ENCODE measurements at regions not wholly inside any gene's neighbourhood (a gene's known extent, or its start where the extent isn't known, plus 50 kb on each side); places are given as distances from the start of the nearest gene placed in this dataset.

DNA sequence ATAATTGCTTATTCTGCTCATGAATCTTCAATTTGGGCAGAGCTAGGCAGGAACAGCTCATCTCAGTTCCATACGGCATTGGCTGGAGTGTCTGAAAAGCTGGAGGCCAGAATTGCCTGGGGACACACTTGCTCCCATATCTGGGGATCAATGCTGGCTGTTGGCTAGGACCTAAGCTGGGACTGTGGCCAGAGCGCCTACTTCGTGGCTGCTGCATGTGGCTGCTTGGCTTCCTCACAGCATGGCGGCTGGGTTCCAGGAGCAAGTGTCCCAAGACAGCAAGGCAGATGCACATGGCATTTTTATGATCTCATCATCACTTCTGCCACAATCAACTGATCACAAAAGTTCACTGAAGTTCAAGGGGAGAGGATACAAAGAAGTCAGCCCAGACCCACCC is 200.2 kb downstream of the TTC8 start:
- no peak for DNase-seq

DNA sequence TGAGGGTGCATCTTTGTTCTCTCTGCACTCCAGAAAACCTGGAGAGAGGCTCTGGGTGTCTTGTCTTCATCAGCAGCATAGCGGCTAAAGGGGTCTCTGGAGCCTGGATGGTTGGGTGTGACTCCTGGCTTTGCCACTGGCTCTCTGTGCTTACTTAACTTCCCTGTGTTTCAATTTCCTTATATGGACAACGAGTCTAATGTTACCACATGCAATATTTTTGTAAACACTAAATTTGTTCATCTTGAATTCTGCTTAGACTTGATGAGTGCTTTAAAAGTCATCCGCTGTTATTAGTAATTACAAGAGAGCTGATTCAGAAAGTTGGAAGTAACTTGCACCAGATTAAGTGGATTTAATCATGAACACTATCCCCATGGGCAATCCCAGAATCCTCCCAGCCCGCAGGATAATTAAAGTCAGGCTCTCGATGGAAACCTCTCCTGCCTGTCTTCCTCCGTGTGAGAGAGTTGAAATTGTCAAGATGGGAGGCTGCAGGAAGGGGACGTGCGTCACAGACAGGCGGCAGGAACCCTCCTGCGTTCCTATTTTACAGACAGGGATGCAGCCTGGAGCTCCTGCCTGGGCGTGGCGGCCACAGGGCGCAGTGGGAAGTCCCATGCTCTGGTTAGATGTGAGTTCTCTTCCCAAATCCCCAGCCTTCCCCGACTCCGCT is 201.2 kb downstream of the TTC8 start:
- DNase-seq: no peak

DNA sequence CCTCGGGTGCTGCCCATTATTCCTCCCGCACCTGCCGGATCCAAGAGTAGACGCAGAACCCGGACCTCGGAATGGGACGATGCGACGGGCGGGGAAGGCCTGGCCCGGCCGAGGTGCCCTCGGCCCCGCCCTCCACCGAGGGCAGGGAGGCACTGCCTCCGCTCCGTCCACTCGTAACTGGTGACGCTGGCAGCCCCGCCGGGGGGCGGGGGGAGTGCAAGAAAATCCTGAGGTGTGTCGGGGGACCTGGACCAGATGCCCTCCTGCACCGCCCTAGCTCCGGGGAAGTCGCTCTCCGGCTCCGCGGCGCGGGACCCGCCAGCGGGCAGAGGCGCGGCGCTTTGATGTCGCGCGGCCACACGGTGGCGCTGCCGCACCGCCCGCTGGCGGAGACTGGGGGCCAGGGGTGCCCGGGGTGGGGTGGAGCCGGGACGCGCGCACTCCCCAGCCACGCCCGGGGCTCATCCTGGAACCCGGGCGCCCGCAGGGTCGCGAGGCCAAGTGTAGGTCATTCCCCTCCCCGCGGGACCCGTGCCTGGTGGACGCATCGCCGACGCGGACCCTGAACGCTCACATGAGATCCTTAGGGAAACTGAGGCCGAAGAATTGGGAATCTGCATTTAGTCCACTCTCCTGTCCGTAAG is 202.8 kb downstream of the TTC8 start:
- DNase-seq: peak; percentile 29

DNA sequence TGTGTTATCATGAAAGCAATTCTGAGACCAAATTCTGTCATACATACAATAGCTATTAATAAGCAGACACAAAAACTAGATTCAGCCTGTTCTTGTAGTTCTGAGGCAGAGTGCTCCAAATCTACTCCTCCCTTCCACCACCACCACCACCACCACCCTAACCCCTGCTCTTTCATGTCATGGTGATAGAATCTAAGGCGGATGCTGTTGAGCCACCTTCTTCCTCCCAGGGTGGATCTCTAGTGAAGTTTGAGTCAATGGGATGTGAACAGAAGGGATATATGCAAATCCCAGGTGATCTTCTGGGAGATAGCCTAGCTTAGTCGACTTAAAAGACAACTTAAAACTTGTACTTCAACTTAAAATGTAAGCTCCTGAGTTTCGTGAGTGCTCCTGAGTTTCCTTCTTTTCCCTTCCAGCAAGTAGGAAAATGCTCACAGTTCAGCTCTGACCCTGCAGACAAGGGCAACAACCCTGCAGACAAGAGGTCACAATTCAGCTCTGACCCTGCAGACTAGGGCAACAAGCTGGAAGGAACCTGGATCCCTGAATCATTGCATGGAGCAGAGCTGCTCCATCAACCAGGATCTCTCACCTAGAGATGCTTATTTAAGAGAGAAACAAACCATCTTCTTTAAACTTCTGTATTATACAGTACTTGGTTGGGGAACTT is 204.1 kb downstream of the TTC8 start:
- DNase-seq: no peak

DNA sequence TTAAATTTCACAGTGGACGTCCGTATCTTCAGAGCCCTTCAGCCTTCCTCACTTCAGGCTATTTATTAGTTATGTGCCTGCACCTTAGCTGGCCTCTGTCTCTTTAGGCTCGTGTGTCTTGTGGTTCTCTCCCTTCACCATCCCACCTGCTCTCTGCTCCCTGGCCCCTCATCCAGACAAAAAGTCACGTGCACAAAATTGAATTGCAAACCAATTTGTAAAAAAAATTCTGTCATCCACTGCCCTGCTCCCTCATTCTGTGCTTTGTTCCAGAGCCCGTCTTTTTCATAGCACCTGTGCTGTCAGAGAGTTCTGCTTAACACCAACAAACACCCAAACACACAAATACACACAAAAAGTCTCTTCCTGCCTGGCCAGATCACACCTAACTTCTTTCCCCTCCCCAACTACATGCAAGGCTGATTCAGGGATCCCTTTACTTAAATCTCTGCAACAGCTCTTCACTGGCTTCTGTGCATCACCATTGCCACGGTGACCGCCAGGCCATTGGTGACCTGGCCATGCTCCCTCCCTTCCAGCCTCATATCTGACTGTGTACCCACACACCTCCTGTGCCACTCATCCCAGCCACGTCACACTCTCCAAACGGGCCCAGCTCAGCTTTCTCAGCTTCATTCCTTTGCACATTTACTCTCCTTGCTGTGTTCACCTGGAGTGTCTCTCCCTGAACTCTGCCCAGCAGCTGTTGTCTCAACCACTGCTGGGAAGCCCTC is 205.7 kb downstream of the TTC8 start:
- no peak for DNase-seq

DNA sequence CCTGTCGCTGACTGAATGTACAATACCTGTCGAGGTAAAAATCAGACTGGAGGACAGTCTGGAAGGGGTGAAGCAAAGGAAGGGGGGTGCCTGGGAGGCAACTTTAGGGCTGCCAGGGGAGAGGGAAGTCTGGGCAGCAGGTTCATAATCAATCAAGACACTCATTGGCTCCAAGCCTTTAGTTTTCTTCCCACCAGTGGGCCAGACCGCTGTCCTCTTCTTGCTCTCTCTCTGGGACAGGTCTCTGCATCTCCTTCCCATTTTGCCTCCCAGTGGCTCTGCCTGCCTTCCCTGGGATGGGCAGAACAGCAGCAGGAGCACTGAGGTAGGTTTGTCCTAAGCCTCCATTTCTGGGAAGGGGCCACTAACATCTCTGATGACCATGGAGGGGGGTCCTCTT is 206.5 kb downstream of the TTC8 start:
- DNase-seq: no peak

DNA sequence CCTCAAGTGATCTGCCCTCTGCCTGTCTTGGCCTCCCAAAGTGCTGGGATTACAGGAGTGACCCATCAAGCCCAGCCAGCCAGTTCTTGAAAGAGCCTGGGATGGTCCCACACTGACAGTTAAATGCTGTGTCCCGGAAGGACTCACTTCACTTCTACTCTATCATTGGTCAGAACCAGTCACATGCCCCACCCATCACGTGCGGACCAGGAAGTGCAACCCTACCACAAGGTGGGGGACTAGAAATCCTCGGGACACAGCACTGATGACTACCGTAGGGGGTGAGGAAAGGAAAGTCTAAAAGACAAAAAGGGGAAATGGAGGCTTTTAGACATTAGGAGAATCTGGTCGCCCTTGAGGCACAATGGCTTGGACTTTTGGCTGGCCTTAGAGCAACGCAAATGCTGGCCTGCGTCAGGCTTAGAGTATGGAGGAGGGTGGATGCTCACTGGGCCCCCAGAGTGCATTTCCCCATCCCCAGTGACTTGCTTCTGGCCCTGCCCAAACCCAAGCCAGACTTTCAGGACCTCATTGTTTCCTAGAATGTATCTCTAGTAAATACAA is 207.7 kb downstream of the TTC8 start:
- no peak for DNase-seq

DNA sequence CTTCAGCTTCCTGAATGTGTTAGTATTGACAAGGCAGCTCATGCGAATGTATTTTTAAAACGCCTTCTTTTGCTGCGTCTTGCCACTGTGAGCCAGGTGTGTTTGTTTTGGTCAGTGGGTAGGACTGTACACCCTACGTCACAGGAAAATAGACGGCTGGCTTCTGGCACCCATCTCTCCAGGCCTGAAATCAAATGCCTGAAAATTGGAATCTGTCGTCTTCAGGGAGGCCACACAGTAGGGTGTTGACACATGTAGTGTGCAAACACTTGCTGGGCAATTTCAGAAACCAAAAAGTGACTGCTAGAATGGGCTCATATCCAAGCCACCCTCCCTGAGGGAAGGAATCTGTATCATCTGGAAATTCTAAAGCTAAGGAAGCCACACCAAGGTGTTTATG is 209.3 kb downstream of the TTC8 start:
- no peak for DNase-seq

DNA sequence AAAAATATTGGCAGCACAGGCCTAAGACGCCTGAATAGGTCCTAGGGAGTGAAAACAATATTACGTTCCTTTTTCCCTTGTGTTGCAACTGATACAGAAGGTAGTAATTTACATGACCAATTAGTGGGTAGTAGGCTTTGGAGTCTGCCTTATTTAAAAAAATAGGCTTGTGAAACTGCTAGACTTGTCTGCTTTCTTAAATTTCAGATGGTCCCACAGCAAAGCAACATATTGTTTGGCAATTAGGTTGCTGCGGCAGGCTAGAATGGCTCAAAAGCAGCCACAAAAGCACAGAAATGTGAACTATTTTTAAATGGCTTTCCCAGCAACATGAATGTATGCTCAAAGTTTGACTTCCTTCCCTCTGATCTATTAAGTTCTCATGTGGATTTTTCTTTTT is 211.9 kb downstream of the TTC8 start:
- no peak for DNase-seq

DNA sequence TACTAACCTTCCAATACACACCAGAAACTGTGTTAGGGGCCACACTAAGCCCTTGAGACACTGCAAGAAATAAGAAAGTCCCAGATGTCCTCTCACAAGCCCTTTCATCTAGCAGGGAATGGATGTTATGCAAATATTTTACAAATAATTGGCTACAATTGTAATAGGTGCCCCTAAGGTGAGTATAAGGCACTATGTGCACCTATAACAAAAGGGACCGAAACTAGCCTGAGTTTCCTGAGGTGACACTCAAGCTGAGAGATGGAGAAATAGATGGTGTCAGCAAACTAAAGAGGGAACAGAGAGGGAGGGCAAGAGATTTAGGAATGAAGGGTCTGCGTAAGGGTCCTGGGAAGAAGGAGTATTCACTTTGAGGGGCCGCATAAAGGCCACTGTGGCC is 212.6 kb downstream of the TTC8 start:
- no peak for DNase-seq

DNA sequence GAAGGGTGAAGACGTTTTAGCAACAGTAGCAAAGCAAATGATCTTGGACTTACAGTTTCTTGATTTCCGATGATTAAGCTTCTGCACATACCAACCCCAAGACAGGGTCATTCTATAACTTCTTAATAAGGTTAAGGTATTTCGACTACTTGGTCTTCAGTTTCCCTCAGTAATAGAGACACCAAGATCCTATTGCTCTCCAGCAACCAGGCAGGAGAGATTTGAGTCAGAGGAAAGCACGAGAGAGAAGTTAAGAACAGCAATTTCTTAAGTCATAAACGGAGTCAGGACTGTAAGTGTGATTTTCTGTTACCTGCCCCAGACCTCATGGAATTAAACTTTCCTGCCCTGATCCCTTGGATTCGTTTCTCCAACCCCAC is 215.6 kb downstream of the TTC8 start:
- DNase-seq: no peak

DNA sequence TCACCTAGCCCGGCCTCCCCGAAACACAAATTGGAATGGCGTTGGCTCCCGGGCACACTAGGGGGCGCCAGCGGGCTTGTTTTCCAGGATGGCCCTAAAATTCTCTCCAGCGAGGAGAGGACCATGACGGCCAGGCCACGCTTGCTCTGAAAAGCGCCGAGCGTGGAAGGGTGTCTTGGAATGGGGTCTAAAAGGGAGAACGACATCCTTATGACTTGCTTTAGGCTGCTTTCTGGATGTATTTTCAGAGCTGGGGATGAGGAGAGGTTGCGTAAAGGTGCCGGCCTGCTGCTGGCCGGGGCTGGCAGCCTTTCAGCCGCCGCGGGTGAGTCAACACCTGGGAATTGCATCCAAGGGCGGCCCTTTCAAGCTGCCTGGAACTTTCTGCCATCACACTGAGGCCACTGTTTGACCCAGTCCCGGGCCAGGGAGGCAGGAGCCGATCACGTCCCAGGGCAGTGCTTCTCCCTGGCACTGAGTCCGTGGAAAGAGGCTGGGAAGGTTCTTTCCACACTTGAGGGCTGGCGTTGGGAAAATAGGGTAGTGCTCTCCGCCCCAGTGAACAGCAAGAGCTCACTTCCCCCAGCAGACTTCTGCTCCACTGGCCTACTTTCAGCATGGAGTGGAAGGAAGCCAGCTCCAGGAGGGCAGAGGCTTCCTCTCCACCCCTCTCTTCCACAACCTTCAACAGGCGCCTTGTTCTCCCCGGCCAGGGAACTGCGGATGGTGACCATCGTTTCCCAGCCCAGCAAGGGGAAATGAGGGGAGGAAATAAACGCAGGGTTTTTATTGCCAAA is 216.2 kb downstream of the TTC8 start:
- DNase-seq: peak; percentile 79

DNA sequence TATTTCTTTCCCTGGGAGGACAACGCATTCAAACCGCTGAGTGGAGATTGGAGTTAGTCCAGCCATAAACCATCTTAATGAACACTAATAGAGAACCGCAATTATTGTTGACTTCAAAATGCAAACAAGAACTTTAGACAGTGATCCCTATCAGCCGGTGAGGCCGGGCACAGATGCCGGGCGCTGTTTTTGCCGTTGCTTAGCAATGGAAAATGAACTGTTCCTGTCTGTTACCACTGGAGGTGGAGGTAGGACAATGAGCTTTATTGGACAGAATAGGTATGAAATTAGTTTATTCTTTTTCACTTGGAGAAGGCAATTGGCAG is 216.8 kb downstream of the TTC8 start:
- peak; percentile 25 for DNase-seq

DNA sequence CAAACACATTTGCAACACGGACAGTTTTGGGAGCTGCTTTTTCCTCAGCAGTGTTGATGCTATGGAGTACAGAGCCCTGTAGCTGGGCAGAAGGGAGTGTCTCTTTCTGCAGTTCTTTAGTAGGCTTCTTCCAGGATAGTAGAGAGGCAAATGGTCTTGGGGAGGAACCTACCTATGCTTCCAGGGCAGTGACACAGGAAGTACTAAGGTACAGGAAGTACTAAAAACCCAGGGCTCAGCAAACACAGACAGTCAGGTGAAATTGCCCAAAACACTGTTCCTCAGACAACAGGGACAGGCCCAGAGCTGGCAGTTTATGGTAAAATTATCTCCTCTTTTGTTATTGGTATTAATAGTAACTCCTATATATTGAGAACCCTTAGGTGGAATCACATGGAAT is 217.6 kb downstream of the TTC8 start:
- DNase-seq: no peak

DNA sequence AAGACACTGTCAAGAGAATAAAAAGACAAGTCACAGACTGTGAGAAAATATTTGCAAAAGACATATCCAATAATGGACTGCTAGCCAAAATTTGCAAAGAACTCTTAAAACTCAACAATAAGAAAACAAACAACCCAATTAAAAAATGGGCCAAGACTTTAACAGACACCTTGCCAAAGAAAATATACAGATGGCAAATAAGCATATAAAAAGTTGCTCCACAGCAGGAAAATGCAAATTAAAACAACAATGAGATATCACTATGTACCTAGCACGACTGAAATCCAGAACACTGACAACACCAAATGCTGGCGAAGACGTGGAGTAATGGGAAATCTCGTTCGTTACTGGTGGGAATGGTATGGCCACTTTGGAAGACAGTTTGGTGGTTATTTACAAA is 228.9 kb downstream of the TTC8 start:
- no peak for DNase-seq

DNA sequence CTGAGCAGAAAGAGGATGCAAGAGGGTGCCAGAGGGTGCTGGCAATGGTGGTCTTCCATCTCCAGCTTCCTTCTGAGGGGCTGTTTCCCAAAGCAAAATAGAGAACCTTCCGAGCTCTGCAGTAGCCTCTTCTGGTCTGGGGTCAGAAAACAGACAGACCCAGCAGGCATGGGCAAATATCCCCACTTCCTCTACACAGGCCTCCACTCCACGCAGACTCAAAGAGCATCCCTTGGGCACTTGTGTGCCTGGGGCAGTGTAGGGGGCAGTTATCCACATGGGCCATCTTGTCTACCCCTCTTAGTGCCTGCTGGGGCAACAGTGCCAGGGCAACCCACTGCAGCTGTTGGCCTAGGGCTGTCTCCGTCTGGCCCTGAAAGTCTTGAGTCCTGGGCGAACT is 231.9 kb downstream of the TTC8 start:
- no peak for DNase-seq

DNA sequence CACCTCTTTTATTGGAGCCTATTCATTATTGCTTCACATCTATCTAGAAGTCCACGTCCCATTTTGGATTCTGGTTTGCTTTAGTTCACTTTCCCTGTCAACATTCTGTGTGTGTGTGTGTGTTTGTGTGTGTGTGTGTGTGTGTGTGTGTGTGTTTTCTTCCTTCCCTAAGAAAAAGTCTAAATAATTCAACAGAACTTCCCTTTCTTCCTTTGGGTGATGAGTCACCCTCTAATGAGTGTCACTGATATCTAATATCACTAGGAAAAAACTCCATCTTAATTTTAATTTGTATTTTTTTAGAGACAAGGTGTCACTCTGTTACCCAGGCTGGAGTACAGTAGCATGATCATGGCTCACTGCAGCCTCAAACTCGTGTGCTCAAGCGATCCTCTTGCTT is 234.2 kb downstream of the TTC8 start:
- DNase-seq: no peak

DNA sequence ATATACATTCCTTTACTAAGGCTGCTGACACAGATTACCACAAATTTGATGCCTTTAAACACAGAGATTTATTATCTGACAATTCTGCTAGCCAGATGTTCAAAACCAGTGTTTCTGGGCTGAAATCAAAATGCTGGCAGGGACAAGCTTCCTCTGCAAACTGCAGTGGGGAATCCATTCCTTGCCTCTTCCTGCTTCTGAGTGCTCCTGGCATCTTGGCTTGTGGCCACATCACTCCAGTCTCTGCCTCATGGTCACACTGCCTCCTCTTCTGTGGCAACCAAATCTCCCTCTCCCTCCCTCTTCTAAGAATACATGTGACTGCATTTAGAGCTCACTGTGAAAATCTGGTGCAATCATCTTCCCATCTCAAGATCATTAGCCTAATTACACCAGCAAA is 235.7 kb downstream of the TTC8 start:
- no peak for DNase-seq

DNA sequence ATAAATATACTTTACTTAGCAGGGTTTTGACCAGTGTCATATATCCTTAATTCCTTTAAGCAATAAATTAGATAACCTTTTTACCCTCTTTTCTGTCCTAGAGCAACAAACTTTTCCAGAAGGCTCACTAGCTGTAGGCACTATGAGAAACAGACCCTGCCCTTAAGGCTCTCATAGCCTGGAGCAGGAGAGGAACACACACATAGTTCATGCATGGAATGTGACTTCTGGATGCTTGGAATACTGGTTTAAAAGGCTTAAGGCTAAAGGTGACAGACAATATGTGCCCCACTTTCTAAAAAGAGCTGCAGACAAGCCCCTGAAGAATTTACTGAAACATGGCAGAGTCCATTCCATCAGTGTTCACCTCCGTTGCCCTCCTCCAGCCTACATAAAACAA is 237.2 kb downstream of the TTC8 start:
- DNase-seq: no peak

DNA sequence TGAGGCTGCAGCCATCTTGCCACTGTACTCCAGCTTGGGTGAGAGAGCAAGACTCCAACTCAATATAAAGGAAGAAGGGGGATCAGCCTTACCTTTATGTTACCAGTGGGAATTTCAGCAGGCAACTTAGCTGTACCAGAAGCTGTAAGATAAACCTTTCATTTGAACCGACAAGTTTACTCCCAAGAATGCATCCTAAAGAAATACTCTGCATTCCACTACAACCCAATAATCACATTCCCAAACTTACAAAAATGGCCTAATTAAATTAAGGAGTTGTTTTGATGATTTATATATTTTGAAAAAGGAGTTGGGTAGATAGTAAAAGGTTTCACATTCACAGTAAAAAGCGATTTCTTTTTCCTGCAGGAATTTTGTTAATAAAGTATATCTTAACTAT is 241.4 kb downstream of the TTC8 start:
- DNase-seq: no peak

DNA sequence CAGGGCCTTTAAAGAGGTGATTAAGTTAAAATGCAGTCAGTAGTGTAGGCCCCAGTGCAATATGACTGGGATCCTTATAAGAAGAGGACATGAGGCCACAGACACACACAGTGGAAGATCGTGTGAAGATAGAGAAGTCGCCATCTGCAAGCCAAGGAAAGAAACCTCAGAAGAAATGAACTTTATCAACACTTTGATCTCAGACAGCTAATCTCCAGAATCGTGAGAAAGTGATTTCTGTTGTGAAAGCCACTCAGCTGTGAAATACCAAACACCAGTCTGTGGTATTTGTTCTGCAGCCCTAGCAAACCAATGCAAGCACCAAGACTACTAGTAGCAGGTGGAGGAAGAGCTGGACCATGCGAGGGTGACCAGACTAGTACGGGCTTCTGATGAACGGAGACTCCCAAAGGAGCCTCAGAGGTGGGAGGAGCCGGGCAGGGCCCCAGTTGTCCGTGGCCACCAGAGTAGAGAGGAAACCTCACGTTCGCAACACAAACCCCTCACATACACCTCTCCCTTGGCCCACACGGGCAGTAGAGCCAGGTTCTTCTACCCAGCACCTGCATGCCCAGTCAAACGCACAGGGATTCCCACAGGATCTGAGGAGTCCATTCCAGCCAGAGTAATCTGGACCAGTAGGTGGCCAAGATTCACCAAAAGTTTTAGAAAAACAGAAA is 243.0 kb downstream of the TTC8 start:
- no peak for DNase-seq

Data from hematopoietic multipotent progenitor cell treated with erythropoietin and hydrocortisone succinate and interleukin-3 and kit ligand, for 8 days (in vitro differentiated cells).